HEK293 (cell line): ENCODE measurements at regions not wholly inside any gene's neighbourhood (a gene's known extent, or its start where the extent isn't known, plus 50 kb on each side); places are given as distances from the start of the nearest gene placed in this dataset.

Source experiments
- CTCF ChIA-PET: fragments of 350-600 bp; formaldehyde crosslinking; extraction: SDS; loops from one replicate; lab custom pipeline; 2021; ENCODE audit warnings: antibody characterized with exemption; lab: Yijun Ruan, JAX
- POLR2A ChIA-PET: fragments of 300-600 bp; formaldehyde crosslinking; extraction: SDS; loops from one replicate; lab custom pipeline; 2020; ENCODE audit warnings: antibody characterized with exemption, inconsistent platforms; lab: Yijun Ruan, JAX
- H3K27ac ChIP-seq: fragments of 200-500 bp; sonication (Bioruptor generic); 2 replicates; pipeline ENCODE4 v1.5.1; 2014; ENCODE audit warnings: low read depth, low read length, control low read depth, inconsistent platforms; ENCODE audit errors: extremely low read depth
- H3K36me3 ChIP-seq, 2 experiments: fragments of 200-500 bp in 1 of 2; sonication (Bioruptor generic) in 1 of 2; 1 replicate in 1 of 2; 2 replicates in 1 of 2; pipeline ENCODE4 v1.5.1; 2014 to 2017; ENCODE audit warnings: inconsistent platforms in 2 of 2, low read length in 2 of 2; ENCODE audit not compliant: control insufficient read depth in 2 of 2, insufficient read depth in 1 of 2
- H3K4me1 ChIP-seq: fragments of 200-500 bp; sonication (Bioruptor generic); 2 replicates; pipeline ENCODE4 v1.5.1; 2014; ENCODE audit warnings: mild to moderate bottlenecking, low read length, inconsistent platforms; ENCODE audit not compliant: control insufficient read depth, insufficient read depth
- H3K4me3 ChIP-seq: 2 replicates; pipeline ENCODE4 v1.5.1; 2011; ENCODE audit warnings: low read depth, mild to moderate bottlenecking, control low read depth, low read length, moderate library complexity
- H3K9me3 ChIP-seq: fragments of 200-500 bp; sonication (Bioruptor generic); 2 replicates; pipeline ENCODE4 v1.5.1; 2014; ENCODE audit warnings: low read depth, low read length, inconsistent platforms; ENCODE audit not compliant: control insufficient read depth, insufficient read depth
- BCL6B ChIP-seq: fragments of 450-650 bp; formaldehyde crosslinking; IDR thresholded peaks from 2 replicates; pipeline ENCODE4 v1.5.1; 2017; ENCODE audit warnings: missing biosample characterization, missing genetic modification characterization
- GLI2 ChIP-seq: fragments of 450-650 bp; formaldehyde crosslinking; IDR thresholded peaks from 2 replicates; pipeline ENCODE4; 2017; ENCODE audit warnings: missing biosample characterization, missing genetic modification characterization, low read depth, borderline replicate concordance
- OSR2 ChIP-seq: fragments of 450-650 bp; formaldehyde crosslinking; IDR thresholded peaks from 2 replicates; pipeline ENCODE4 v1.5.1; 2016; ENCODE audit warnings: missing biosample characterization, missing genetic modification characterization
- WT1 ChIP-seq: fragments of 450-650 bp; formaldehyde crosslinking; IDR thresholded peaks from 2 replicates; pipeline ENCODE4 v1.5.1; 2016; ENCODE audit warnings: missing biosample characterization, missing genetic modification characterization
- ZNF114 ChIP-seq: fragments of 450-650 bp; formaldehyde crosslinking; IDR thresholded peaks from 2 replicates; pipeline ENCODE4 v1.5.0; 2017; ENCODE audit warnings: missing biosample characterization, missing genetic modification characterization
- ZNF133 ChIP-seq: fragments of 450-650 bp; formaldehyde crosslinking; IDR thresholded peaks from 2 replicates; pipeline ENCODE4 v1.5.1; 2016; ENCODE audit warnings: missing biosample characterization, missing genetic modification characterization
- ZNF221 ChIP-seq: fragments of 450-650 bp; formaldehyde crosslinking; IDR thresholded peaks from 2 replicates; pipeline ENCODE4 v1.5.1; 2017; ENCODE audit warnings: missing biosample characterization, missing genetic modification characterization, borderline replicate concordance
- ZNF24 ChIP-seq: fragments of 450-650 bp; formaldehyde crosslinking; IDR thresholded peaks from 2 replicates; pipeline ENCODE4 v1.5.1; 2016; ENCODE audit warnings: missing biosample characterization, missing genetic modification characterization
- ZNF37A ChIP-seq: fragments of 450-650 bp; IDR thresholded peaks from 2 replicates; pipeline ENCODE4 v1.5.1; 2018; ENCODE audit warnings: missing biosample characterization, missing genetic modification characterization
- ZNF404 ChIP-seq: fragments of 450-650 bp; formaldehyde crosslinking; IDR thresholded peaks from 2 replicates; pipeline ENCODE4 v1.5.1; 2017; ENCODE audit warnings: missing biosample characterization, missing genetic modification characterization
- ZNF501 ChIP-seq: fragments of 450-650 bp; formaldehyde crosslinking; IDR thresholded peaks from 2 replicates; pipeline ENCODE4 v1.5.1; 2016; ENCODE audit warnings: missing biosample characterization, missing genetic modification characterization
- ZNF510 ChIP-seq: fragments of 450-650 bp; formaldehyde crosslinking; IDR thresholded peaks from 2 replicates; pipeline ENCODE4 v1.5.1; 2018; ENCODE audit warnings: mild to moderate bottlenecking, missing genetic modification characterization, missing biosample characterization; ENCODE audit not compliant: insufficient replicate concordance
- ZNF513 ChIP-seq: fragments of 450-650 bp; IDR thresholded peaks from 2 replicates; pipeline ENCODE4 v1.5.1; 2018; ENCODE audit warnings: missing biosample characterization, missing genetic modification characterization
- ZNF530 ChIP-seq: fragments of 450-650 bp; formaldehyde crosslinking; IDR thresholded peaks from 2 replicates; pipeline ENCODE4 v1.5.1; 2016; ENCODE audit warnings: low read depth, missing biosample characterization, missing genetic modification characterization
- ZNF585B ChIP-seq: fragments of 450-650 bp; formaldehyde crosslinking; IDR thresholded peaks from 2 replicates; pipeline ENCODE4 v1.5.1; 2016; ENCODE audit warnings: missing biosample characterization, missing genetic modification characterization
- ZNF639 ChIP-seq: fragments of 450-650 bp; formaldehyde crosslinking; IDR thresholded peaks from 2 replicates; pipeline ENCODE4 v1.5.1; 2016; ENCODE audit warnings: missing biosample characterization, missing genetic modification characterization
- ZNF654 ChIP-seq: fragments of 450-650 bp; formaldehyde crosslinking; IDR thresholded peaks from 2 replicates; pipeline ENCODE4 v1.5.1; 2016; ENCODE audit warnings: low read depth, missing biosample characterization, missing genetic modification characterization
- ZNF658 ChIP-seq: fragments of 450-650 bp; formaldehyde crosslinking; IDR thresholded peaks from 2 replicates; pipeline ENCODE4; 2016; ENCODE audit warnings: missing biosample characterization, missing genetic modification characterization
- ZNF747 ChIP-seq: fragments of 450-650 bp; formaldehyde crosslinking; IDR thresholded peaks from 2 replicates; pipeline ENCODE4 v1.5.1; 2016; ENCODE audit warnings: missing biosample characterization, missing genetic modification characterization
- ZNF76 ChIP-seq: fragments of 450-650 bp; formaldehyde crosslinking; IDR thresholded peaks from 2 replicates; pipeline ENCODE4; 2016; ENCODE audit warnings: low read depth, missing biosample characterization, missing genetic modification characterization, borderline replicate concordance
- TF ChIP-seq, protein P1 (sequence below): IDR thresholded peaks from 2 replicates; pipeline ENCODE4 v1.6.1; 2011; ENCODE audit warnings: mild to moderate bottlenecking, low read depth, low read length, borderline replicate concordance
- TF ChIP-seq, protein P2 (sequence below): fragments of 450-650 bp; formaldehyde crosslinking; IDR thresholded peaks from 2 replicates; pipeline ENCODE4 v1.5.1; 2016; ENCODE audit warnings: missing biosample characterization, missing genetic modification characterization

- no peak for TF ChIP-seq ZNF658
- TF ChIP-seq ZNF654 (tag by site-specific recombination): no peak
Observed at GRCh38 chr2:173625315-173625714, 270.6 kb downstream of the CDCA7 start (continued).

- ChIA-PET POLR2A (no interaction called here), CTCF (interaction anchor here (0.6 kb wide), 1 partner anchor 12 kb away, joined by 4 read pairs; no protein-coding TSS in a partner anchor)
- Histone ChIP-seq H3K4me1 (no peaks in the 10 kb centered on the region; the same call in 1 of the 2 replicates), H3K9me3 (no peaks in the 10 kb centered on the region), H3K36me3 (no peaks in the 10 kb centered on the region), H3K4me3 (no peak overlapping the region), H3K27ac (no peak overlapping the region)
- TF ChIP-seq ZNF513 (tag by site-specific recombination) (no peak), ZNF404 (tag by site-specific recombination) (no peak), ZNF37A (no peak), GLI2 (tag by site-specific recombination) (no peak), ZNF114 (tag by site-specific recombination) (no peak), ZNF24 (no peak), BCL6B (no peak), WT1 (no peak), ZNF530 (tag by site-specific recombination) (no peak), ZNF133 (tag by site-specific recombination) (no peak), ZNF585B (no peak), ZNF501 (tag by site-specific recombination) (no peak), ZNF510 (tag by site-specific recombination) (no peak), ZNF639 (tag by site-specific recombination) (no peak), ZNF747 (tag by site-specific recombination) (no peak), OSR2 (tag by site-specific recombination) (no peak), ZNF221 (tag by site-specific recombination) (no peak), ZNF76 (tag by site-specific recombination) (no peak)
- TF ChIP-seq, protein P1, sequence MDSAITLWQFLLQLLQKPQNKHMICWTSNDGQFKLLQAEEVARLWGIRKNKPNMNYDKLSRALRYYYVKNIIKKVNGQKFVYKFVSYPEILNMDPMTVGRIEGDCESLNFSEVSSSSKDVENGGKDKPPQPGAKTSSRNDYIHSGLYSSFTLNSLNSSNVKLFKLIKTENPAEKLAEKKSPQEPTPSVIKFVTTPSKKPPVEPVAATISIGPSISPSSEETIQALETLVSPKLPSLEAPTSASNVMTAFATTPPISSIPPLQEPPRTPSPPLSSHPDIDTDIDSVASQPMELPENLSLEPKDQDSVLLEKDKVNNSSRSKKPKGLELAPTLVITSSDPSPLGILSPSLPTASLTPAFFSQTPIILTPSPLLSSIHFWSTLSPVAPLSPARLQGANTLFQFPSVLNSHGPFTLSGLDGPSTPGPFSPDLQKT: no peak
- TF ChIP-seq, protein P2, sequence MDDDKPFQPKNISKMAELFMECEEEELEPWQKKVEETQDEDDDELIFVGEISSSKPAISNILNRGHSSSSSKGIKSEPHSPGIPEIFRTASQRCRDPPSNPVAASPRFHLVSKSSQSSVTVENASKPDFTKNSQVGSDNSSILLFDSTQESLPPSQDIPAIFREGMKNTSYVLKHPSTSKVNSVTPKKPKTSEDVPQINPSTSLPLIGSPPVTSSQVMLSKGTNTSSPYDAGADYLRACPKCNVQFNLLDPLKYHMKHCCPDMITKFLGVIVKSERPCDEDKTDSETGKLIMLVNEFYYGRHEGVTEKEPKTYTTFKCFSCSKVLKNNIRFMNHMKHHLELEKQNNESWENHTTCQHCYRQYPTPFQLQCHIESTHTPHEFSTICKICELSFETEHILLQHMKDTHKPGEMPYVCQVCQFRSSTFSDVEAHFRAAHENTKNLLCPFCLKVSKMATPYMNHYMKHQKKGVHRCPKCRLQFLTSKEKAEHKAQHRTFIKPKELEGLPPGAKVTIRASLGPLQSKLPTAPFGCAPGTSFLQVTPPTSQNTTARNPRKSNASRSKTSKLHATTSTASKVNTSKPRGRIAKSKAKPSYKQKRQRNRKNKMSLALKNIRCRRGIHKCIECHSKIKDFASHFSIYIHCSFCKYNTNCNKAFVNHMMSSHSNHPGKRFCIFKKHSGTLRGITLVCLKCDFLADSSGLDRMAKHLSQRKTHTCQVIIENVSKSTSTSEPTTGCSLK (tag by site-specific recombination): no peak
Observed at GRCh38 chr2:173629076-173629475, 274.4 kb downstream of the CDCA7 start.
